HL-60/S4 treated with phorbol 12-myristate 13-acetate at 8.2 ng/mL for 4 days and 3 days (cell line): ENCODE measurements at regions not wholly inside any gene's neighbourhood (a gene's known extent, or its start where the extent isn't known, plus 50 kb on each side); places are given as distances from the start of the nearest gene placed in this dataset.
"Not testable (repeated sequence)": the region's sequence is repeated elsewhere in the genome, so short reads cannot be mapped to it uniquely, and the experiment has no call there.

Experiments
- in situ Hi-C: fragments of 300-500 bp; cut with MboI; formaldehyde crosslinking; loops from 2 replicates; pipeline ENCODE4 v1.15.0; 2022; ENCODE audit warnings: low sequenced_read_pairs

- in situ Hi-C loops: no loop called here
Observed at GRCh38 chr7:113331155-113331898, 213.0 kb upstream of the SMIM30 start.

- in situ Hi-C loops: no loop called here
Observed at GRCh38 chr7:113321201-113321600, 202.8 kb upstream of the SMIM30 start.

GRCh38 chr7:113320419-113320818, 202.1 kb upstream of the SMIM30 start:
- in situ Hi-C loops: no loop called here

- in situ Hi-C loops: no loop called here
Observed at GRCh38 chr7:113314594-113314993, 196.2 kb upstream of the SMIM30 start.

- in situ Hi-C loops: no loop called here
Observed at GRCh38 chr7:113308399-113308798, 190.0 kb upstream of the SMIM30 start.

- in situ Hi-C loops: no loop called here
Observed at GRCh38 chr7:113307147-113307546, 188.8 kb upstream of the SMIM30 start.

- in situ Hi-C loops: no loop called here
Observed at GRCh38 chr7:113306302-113306701, 187.9 kb upstream of the SMIM30 start.

GRCh38 chr7:113304104-113304503, 185.8 kb upstream of the SMIM30 start:
- in situ Hi-C loops: no loop called here

GRCh38 chr7:113303388-113303787, 185.0 kb upstream of the SMIM30 start:
- in situ Hi-C loops: not testable (repeated sequence)

- in situ Hi-C loops: no loop called here
Observed at GRCh38 chr7:113301983-113302382, 183.6 kb upstream of the SMIM30 start.

- in situ Hi-C loops: no loop called here
Observed at GRCh38 chr7:113301141-113301540, 182.8 kb upstream of the SMIM30 start.

- in situ Hi-C loops: loop anchor here (25.0 kb wide), 1 partner anchor 287 kb away; no protein-coding TSS in a partner anchor
Observed at GRCh38 chr7:113299748-113300147, 181.4 kb upstream of the SMIM30 start.

GRCh38 chr7:113298501-113298900, 180.1 kb upstream of the SMIM30 start:
- in situ Hi-C loops: loop anchor here (25.0 kb wide), 1 partner anchor 286 kb away; no protein-coding TSS in a partner anchor

GRCh38 chr7:113294750-113295149, 176.4 kb upstream of the SMIM30 start:
- in situ Hi-C loops: loop anchor here (25.0 kb wide), 1 partner anchor 282 kb away; no protein-coding TSS in a partner anchor

- in situ Hi-C loops: loop anchor here (25.0 kb wide), 1 partner anchor 280 kb away; no protein-coding TSS in a partner anchor
Observed at GRCh38 chr7:113292105-113292504, 173.8 kb upstream of the SMIM30 start.

- in situ Hi-C loops: loop anchor here (25.0 kb wide), 1 partner anchor 279 kb away; no protein-coding TSS in a partner anchor
Observed at GRCh38 chr7:113291058-113291457, 172.7 kb upstream of the SMIM30 start.

GRCh38 chr7:113289140-113289740, 170.9 kb upstream of the SMIM30 start:
- in situ Hi-C loops: loop anchor here (25.0 kb wide), 1 partner anchor 277 kb away; no protein-coding TSS in a partner anchor

- in situ Hi-C loops: loop anchor here (25.0 kb wide), 1 partner anchor 273 kb away; no protein-coding TSS in a partner anchor
Observed at GRCh38 chr7:113285411-113285810, 167.1 kb upstream of the SMIM30 start.

- in situ Hi-C loops: loop anchor here (25.0 kb wide), 1 partner anchor 272 kb away; no protein-coding TSS in a partner anchor
Observed at GRCh38 chr7:113283861-113284260, 165.5 kb upstream of the SMIM30 start.

- in situ Hi-C loops: loop anchor here (25.0 kb wide), 1 partner anchor 271 kb away; no protein-coding TSS in a partner anchor
Observed at GRCh38 chr7:113282875-113283274, 164.5 kb upstream of the SMIM30 start.

- in situ Hi-C loops: loop anchor here (25.0 kb wide), 1 partner anchor 269 kb away; no protein-coding TSS in a partner anchor
Observed at GRCh38 chr7:113281223-113281622, 162.9 kb upstream of the SMIM30 start.

- in situ Hi-C loops: loop anchor here (25.0 kb wide), 1 partner anchor 267 kb away; no protein-coding TSS in a partner anchor
Observed at GRCh38 chr7:113279256-113279655, 160.9 kb upstream of the SMIM30 start.
